DND-41 (cell line): ENCODE measurements at regions not wholly inside any gene's neighbourhood (a gene's known extent, or its start where the extent isn't known, plus 50 kb on each side); places are given as distances from the start of the nearest gene placed in this dataset.

ENCODE experiments used
- EZH2 ChIP-seq: IDR thresholded peaks from 3 replicates; pipeline ENCODE4 v1.6.1; 2012; ENCODE audit warnings: borderline replicate concordance, low read depth, mild to moderate bottlenecking, moderate library complexity, low read length, inconsistent platforms; ENCODE audit not compliant: severe bottlenecking
- TF ChIP-seq, protein P1 (sequence below): IDR thresholded peaks from 2 replicates; pipeline ENCODE4 v1.5.1; 2012; ENCODE audit warnings: borderline replicate concordance, low read length, moderate library complexity, mild to moderate bottlenecking; ENCODE audit not compliant: poor library complexity, severe bottlenecking; ENCODE audit errors: extremely low read depth

DNA sequence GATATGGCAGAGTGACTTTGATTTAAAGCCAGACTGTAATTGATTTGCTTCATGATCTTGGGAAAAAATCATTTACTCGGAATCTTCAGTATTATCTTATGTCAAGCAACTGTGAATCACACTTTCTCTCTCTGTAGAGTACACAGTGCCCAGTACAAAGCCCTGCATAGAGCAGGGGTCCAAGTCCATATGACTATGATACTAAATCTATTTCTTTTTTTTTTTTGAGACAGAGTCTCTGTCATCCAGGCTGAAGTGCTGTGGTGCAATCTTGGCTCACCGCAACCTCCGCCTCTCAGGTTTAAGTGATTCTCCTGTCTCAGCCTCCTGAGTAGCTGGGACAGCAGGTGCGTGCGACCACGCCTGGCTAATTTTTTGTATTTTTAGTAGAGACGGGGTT lies 194.8 kb upstream of the SEMA6A start:
- no peak for TF ChIP-seq EZH2
- TF ChIP-seq, protein P1, sequence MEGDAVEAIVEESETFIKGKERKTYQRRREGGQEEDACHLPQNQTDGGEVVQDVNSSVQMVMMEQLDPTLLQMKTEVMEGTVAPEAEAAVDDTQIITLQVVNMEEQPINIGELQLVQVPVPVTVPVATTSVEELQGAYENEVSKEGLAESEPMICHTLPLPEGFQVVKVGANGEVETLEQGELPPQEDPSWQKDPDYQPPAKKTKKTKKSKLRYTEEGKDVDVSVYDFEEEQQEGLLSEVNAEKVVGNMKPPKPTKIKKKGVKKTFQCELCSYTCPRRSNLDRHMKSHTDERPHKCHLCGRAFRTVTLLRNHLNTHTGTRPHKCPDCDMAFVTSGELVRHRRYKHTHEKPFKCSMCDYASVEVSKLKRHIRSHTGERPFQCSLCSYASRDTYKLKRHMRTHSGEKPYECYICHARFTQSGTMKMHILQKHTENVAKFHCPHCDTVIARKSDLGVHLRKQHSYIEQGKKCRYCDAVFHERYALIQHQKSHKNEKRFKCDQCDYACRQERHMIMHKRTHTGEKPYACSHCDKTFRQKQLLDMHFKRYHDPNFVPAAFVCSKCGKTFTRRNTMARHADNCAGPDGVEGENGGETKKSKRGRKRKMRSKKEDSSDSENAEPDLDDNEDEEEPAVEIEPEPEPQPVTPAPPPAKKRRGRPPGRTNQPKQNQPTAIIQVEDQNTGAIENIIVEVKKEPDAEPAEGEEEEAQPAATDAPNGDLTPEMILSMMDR, result no peak
